ENCODE measurements at regions not wholly inside any gene's neighbourhood (a gene's known extent, or its start where the extent isn't known, plus 50 kb on each side); places are given as distances from the start of the nearest gene placed in this dataset.

DNA sequence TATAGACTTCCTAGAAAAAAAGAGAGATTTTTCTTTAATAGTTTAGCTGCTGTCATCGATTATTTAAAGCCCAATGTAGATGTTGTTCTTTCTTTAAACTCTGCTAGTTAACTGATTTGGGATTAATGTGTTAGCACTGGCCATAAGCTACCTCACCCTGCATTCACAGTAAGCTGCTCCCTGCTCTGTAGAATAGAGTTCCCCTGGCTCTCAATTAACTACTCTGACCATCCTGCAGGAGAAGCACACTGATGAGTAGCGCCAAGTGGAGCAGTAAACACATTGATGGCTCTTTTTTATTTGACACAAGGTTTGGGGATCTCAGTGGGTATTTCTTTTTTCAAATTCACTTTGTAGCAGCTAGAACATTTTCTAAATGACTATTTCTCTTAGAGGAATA, 807.9 kb upstream of the ZNF608 start:
- Histone ChIP-seq H3K4me1 (peaks cover 0 to 12% (median 3%) of the 10 kb centered on the region in 4 donors), H3K4me3 (no peak overlapping the region), H3K36me3 (no peaks in the 10 kb centered on the region), H3K9me3 (no peaks in the 10 kb centered on the region), H3K27ac (no peak overlapping the region), H3K27me3 (no peaks in the 10 kb centered on the region)
- TF ChIP-seq, protein P1, sequence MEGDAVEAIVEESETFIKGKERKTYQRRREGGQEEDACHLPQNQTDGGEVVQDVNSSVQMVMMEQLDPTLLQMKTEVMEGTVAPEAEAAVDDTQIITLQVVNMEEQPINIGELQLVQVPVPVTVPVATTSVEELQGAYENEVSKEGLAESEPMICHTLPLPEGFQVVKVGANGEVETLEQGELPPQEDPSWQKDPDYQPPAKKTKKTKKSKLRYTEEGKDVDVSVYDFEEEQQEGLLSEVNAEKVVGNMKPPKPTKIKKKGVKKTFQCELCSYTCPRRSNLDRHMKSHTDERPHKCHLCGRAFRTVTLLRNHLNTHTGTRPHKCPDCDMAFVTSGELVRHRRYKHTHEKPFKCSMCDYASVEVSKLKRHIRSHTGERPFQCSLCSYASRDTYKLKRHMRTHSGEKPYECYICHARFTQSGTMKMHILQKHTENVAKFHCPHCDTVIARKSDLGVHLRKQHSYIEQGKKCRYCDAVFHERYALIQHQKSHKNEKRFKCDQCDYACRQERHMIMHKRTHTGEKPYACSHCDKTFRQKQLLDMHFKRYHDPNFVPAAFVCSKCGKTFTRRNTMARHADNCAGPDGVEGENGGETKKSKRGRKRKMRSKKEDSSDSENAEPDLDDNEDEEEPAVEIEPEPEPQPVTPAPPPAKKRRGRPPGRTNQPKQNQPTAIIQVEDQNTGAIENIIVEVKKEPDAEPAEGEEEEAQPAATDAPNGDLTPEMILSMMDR (IDR thresholded peaks at IDR 0.05) = no peak
- TF ChIP-seq POLR2A (IDR thresholded peaks at IDR 0.05) = no peak
- TF ChIP-seq EP300 (IDR thresholded peaks at IDR 0.05) = no peak
- 79 to 85% methylated on average over 2 of the region's 2 CpGs for WGBS, 2 donors
- no peak for DNase-seq (ENCODE audit: low spot score in 2 of 2)

DNA sequence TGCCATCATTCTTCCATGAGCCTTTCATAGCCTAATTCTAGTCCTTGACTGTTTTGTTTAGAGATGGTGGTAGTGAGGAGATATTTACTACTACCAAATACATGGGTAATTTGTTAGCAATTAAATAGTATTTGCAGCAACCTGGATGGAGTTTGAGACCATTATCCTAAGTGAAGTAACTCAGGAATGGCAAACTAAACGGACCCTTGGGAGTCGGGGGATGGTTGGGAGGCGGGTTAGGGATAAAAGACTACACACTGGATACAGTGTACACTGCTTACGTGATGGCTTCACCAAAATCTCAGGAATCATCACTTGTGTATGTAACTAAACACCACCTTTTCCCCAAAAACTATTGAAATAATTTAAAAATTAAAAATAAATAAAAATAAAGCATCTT, 809.2 kb upstream of the ZNF608 start:
- no peak for DNase-seq (ENCODE audit: low spot score in 2 of 2)
- Histone ChIP-seq H3K9me3 (no peaks in the 10 kb centered on the region), H3K4me3 (no peak overlapping the region), H3K36me3 (no peaks in the 10 kb centered on the region), H3K4me1 (peaks cover 0 to under 1% (median 0%) of the 10 kb centered on the region in 4 donors), H3K27ac (no peak overlapping the region), H3K27me3 (no peaks in the 10 kb centered on the region)
- no peak for TF ChIP-seq EP300 (IDR thresholded peaks at IDR 0.05)
- 86 to 87% methylated on average over 4 of the region's 4 CpGs for WGBS, 2 donors

DNA sequence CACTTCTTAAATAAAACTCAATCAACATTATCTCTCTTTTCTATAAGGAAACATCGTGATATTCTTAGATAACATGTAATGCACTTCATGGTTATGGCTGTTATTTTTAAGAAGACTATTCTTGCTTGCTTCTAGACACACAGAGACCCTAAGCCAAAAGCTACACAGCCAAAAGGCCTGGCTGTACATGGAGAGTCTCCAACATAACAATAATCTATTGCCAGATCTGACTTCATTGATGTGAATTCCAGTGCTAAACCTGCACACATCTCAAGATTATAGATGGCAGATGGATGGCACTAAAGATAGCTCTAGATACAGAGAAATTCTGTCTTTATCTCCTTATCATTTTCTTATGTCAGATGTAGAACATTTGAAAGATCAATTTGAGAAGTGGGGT, 811.6 kb upstream of the ZNF608 start:
- no peak overlapping the region for H3K27ac ChIP-seq
- H3K9me3 ChIP-seq = no peaks in the 10 kb centered on the region
- H3K36me3 ChIP-seq = no peaks in the 10 kb centered on the region
- TF ChIP-seq POLR2A (IDR thresholded peaks at IDR 0.05) = no peak
- TF ChIP-seq EP300 (IDR thresholded peaks at IDR 0.05) = no peak
- no peaks in the 10 kb centered on the region for H3K27me3 ChIP-seq
- H3K4me3 ChIP-seq = no peak overlapping the region
- H3K4me1 ChIP-seq = no peaks in the 10 kb centered on the region
- whole genome bisulfite sequencing, 2 donors = 83 to 93% methylated on average over 1 of the region's 1 CpG
- DNase-seq (ENCODE audit: low spot score in 2 of 2) = no peak

DNA sequence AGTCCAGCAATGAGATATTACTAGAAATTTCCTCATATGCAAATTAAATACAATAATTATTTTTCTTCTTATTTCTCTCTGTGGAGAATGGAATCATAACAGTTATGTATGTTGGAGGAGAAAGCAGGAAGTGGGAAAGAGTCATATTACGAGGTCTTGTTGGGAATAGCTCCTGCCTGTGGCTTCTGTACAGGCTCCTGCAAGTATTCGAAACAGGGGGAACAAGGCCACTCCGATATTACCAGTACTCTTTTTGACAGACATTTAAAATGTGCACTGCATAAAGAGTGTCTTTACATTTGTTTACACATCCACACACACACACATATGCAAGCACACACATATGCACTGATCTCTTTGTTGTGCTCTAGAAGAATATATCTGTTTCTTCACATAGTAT, 812.0 kb upstream of the ZNF608 start:
- TF ChIP-seq EP300 (IDR thresholded peaks at IDR 0.05) (no peak), POLR2A (IDR thresholded peaks at IDR 0.05) (no peak)
- TF ChIP-seq, protein P1 (IDR thresholded peaks at IDR 0.05) = no peak
- DNase-seq (ENCODE audit: low spot score in 2 of 2) = no peak
- no peak overlapping the region for H3K27ac ChIP-seq
- H3K4me1 ChIP-seq = no peaks in the 10 kb centered on the region
- no peaks in the 10 kb centered on the region for H3K27me3 ChIP-seq
- H3K36me3 ChIP-seq = no peaks in the 10 kb centered on the region
- no peaks in the 10 kb centered on the region for H3K9me3 ChIP-seq
- 67% methylated on average over 3 of the region's 3 CpGs for WGBS, 2 donors
- H3K4me3 ChIP-seq = no peak overlapping the region

DNA sequence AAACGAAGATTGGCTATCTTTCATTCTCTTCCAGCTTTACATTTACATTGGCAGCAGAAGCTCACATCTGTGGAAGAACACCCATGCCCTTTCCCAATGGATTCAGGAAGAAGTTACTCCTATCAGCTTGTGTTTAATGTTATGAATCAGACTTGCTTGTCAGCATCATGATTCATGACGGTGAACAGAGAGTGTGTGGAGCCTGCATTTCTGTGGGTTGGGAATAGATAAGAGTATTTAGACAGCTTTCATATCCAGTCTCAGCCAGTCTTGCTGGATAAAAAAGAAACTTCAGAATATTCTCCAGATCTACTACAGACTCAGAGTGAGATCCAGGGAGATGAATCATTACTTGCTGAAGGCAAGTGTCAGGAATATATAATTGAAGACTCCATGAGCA, 812.9 kb upstream of the ZNF608 start:
- Histone ChIP-seq H3K9me3 (no peaks in the 10 kb centered on the region), H3K27ac (no peak overlapping the region), H3K36me3 (no peaks in the 10 kb centered on the region), H3K4me1 (no peaks in the 10 kb centered on the region), H3K4me3 (no peak overlapping the region), H3K27me3 (no peaks in the 10 kb centered on the region)
- 35 to 54% methylated on average over 2 of the region's 2 CpGs for WGBS, 2 donors
- TF ChIP-seq EP300 (IDR thresholded peaks at IDR 0.05) (no peak), POLR2A (IDR thresholded peaks at IDR 0.05) (no peak)
- TF ChIP-seq, protein P1 (IDR thresholded peaks at IDR 0.05) = no peak
- DNase-seq (ENCODE audit: low spot score in 2 of 2) = no peak

DNA sequence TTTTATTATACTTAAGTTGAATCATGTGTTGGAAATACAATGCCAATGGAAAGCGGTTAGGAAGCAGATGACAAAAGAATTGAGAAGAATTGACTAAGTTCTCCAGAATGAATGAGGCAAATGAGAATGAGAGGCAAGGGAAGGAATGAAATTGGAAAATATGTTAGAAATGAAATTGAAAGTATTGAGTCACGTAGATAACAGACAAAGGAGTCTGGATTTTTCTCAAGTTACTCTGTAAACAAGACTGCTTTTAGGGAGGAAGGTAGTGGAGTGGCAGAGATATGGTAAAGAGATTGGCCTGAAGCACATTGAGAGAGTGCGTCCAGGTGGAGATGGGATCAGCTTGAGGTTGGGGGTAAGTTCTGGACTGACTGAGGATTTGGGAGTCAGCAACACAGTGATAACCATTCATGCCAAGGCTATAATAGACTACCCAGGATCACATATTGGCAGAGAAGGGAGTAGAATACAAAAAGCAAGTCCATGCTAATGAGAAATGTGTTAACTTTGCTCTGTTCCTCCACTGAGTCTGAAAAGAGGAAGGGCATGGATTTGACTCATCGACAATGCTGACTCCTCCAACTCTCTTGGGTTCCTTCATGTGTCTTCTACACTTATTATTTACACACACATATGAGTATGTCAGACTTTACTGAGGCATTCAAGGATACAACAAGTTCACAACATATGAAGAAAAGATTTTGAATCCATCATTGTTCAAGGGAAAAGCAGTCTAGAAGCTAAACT, 814.2 kb upstream of the ZNF608 start:
- Histone ChIP-seq H3K4me1 (no peaks in the 10 kb centered on the region), H3K27me3 (no peaks in the 10 kb centered on the region), H3K27ac (no peak overlapping the region), H3K4me3 (no peak overlapping the region), H3K36me3 (no peaks in the 10 kb centered on the region), H3K9me3 (no peaks in the 10 kb centered on the region)
- DNase-seq (ENCODE audit: low spot score in 2 of 2) = no peak
- WGBS, 2 donors = 89 to 93% methylated on average over 4 of the region's 4 CpGs
- TF ChIP-seq POLR2A (IDR thresholded peaks at IDR 0.05) (no peak), EP300 (IDR thresholded peaks at IDR 0.05) (no peak)
- TF ChIP-seq, protein P1 (IDR thresholded peaks at IDR 0.05) = no peak

Data from tibial nerve (tissue), 4 donors.